ENCODE measurements at regions not wholly inside any gene's neighbourhood (a gene's known extent, or its start where the extent isn't known, plus 50 kb on each side); places are given as distances from the start of the nearest gene placed in this dataset.
A peak's percentile ranks its signal among the peaks of the same experiment; 100 is the strongest.

DNA sequence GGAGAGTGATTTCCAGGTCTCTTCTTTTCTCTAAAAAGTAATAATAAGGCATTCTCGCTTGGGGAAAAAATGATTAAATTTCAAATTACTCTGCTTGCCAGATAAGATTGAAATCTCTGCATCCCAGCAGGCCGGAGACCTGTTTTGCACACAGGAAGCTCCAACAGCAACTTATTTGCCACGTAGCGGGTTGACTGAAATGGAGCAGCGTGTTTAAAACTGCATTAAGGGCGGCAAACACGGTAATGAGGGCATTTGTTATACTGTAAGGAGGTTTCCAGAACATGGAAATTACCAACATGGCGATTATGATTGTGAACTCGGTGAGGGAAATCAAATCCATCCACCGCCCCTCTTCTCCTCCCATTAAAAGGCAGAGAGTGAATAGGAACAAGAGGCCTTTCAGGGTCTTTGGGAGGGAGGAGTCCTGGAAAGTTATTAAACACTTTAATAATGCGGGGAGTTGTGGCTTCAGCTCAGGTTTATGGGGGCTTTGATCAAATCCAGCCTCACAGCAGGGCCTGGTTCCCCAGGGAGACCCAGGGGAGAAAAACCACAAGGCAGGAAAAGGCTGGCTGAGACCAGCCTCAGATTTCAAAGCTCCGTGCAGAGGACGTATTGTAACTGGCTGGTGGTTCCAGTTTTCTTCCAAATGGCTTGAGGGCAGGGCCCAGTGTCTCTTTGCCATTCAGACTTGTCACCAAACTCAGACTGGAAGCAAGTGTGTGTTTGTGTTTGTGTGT is 242.3 kb downstream of the TLE3 start:
- H3K27me3 Mint-ChIP-seq, result peaks cover 2% of the 10 kb centered on the region

DNA sequence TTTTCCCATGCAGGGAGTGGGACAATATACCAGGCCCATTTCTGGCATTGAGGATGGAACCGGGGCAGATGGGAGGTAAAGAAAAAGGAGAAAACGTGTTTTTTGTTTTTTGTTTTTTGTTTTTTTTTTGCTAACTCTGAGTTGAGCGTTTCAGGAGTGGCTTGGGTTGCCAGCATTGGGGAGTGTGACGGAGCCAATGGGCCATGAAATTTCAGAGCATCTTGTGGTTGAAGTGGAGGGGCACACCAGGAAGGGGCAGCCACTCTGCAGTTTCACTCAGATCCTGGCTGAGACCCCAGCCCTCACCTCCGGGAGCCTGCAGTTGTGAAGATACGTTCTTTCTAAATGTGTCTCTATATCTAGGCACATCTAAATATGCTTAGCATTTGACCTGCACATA is 240.5 kb downstream of the TLE3 start:
- H3K4me3 Mint-ChIP-seq, result no peak overlapping the region
- no peak for DNase-seq
- peaks cover 3% of the 10 kb centered on the region for H3K9me3 Mint-ChIP-seq
- H3K27me3 Mint-ChIP-seq, result peaks cover 2% of the 10 kb centered on the region
- no peak overlapping the region for H3K27ac Mint-ChIP-seq
- no peaks in the 10 kb centered on the region for H3K36me3 Mint-ChIP-seq (ENCODE audit: low read depth)
- H3K4me1 Mint-ChIP-seq (ENCODE audit: low read depth), result peaks cover 24% of the 10 kb centered on the region

More for the DNA sequence above, 242.3 kb downstream of the TLE3 start:
- Mint-ChIP-seq H3K4me3 (no peak overlapping the region), H3K27ac (no peak overlapping the region), H3K36me3 (ENCODE audit: low read depth) (no peaks in the 10 kb centered on the region), H3K9me3 (peaks cover 3% of the 10 kb centered on the region), H3K4me1 (ENCODE audit: low read depth) (peaks cover 16% of the 10 kb centered on the region)
- DNase-seq, result no peak

GRCh38 chr15:69857686-69858391 is 239.9 kb downstream of the TLE3 start:
- Mint-ChIP-seq H3K4me1 (ENCODE audit: low read depth) (peaks cover 24% of the 10 kb centered on the region), H3K4me3 (no peak overlapping the region), H3K9me3 (peaks cover 2% of the 10 kb centered on the region), H3K36me3 (ENCODE audit: low read depth) (no peaks in the 10 kb centered on the region), H3K27me3 (peaks cover 1% of the 10 kb centered on the region), H3K27ac (peak overlapping the region; percentile 64)
- DNase-seq, result no peak

DNA sequence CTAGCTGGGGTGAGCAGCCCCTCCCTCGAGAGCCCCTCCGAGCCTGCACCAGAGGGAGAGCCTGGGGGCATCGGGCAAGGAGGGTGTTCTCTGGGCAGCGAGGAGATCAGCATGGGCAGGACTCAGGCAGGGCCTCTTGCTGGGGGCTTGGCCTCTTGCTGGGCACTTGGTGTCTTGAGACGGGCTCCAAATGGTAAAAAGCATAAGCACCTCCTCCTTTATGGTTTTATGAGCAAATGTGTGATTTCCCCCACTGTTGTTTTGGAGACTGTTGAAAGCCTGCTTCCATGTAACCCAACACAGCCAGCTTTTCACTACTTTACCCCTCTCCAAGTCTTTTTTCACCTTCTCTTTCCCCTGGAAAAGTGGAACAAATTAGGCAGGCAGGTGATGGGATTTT is 239.3 kb downstream of the TLE3 start:
- Mint-ChIP-seq H3K4me3 (no peak overlapping the region), H3K9me3 (no peaks in the 10 kb centered on the region), H3K27ac (peak overlapping the region; percentile 8), H3K4me1 (ENCODE audit: low read depth) (peaks cover 25% of the 10 kb centered on the region), H3K36me3 (ENCODE audit: low read depth) (no peaks in the 10 kb centered on the region), H3K27me3 (peaks cover 3% of the 10 kb centered on the region)
- no peak for DNase-seq

DNA sequence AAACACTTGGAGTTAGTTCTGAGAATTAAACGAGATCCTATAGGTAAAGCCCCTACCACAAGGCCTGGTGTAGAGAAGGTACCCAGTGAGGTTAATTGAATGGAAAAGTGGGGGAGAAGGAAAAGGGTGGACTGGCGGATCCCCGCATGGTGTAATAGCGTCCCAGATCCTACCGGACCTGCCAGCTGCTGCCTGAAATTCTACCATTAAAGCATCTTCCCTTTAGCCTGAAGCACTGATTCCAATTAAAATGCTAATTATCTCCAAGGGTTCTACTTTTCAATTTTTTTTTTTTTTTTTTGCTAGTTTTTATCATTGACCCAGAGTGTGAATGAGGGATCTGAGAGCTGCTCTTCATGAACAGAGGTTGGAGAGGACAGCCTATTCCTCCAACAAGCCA is 237.9 kb downstream of the TLE3 start:
- H3K4me3 Mint-ChIP-seq, result no peak overlapping the region
- no peaks in the 10 kb centered on the region for H3K36me3 Mint-ChIP-seq (ENCODE audit: low read depth)
- no peak for DNase-seq
- peaks cover 3% of the 10 kb centered on the region for H3K27me3 Mint-ChIP-seq
- H3K9me3 Mint-ChIP-seq, result no peaks in the 10 kb centered on the region
- peaks cover 25% of the 10 kb centered on the region for H3K4me1 Mint-ChIP-seq (ENCODE audit: low read depth)
- H3K27ac Mint-ChIP-seq, result no peak overlapping the region

DNA sequence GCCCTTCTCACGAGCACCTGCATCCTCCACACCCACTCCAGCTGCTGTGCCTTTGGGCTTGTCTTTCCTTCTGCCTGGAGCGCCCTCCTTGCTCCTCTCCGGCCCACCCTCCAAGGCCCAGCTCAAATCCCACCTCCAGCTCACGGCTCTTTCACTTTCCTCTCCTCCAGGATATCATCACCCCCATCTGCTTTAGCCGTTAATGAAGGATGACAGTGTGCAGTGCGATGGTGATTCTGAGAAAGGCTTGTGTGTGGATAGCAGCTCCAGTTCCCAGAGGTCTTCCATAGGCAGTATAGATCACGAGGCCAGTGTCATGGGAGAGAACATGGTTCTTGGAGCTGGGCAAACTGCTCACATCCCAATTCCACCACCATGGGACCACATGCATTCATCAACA is 237.4 kb downstream of the TLE3 start:
- no peak overlapping the region for H3K4me3 Mint-ChIP-seq
- no peak for DNase-seq
- H3K36me3 Mint-ChIP-seq (ENCODE audit: low read depth), result no peaks in the 10 kb centered on the region
- H3K27ac Mint-ChIP-seq, result no peak overlapping the region
- peaks cover 3% of the 10 kb centered on the region for H3K27me3 Mint-ChIP-seq
- no peaks in the 10 kb centered on the region for H3K9me3 Mint-ChIP-seq
- H3K4me1 Mint-ChIP-seq (ENCODE audit: low read depth), result peaks cover 25% of the 10 kb centered on the region

DNA sequence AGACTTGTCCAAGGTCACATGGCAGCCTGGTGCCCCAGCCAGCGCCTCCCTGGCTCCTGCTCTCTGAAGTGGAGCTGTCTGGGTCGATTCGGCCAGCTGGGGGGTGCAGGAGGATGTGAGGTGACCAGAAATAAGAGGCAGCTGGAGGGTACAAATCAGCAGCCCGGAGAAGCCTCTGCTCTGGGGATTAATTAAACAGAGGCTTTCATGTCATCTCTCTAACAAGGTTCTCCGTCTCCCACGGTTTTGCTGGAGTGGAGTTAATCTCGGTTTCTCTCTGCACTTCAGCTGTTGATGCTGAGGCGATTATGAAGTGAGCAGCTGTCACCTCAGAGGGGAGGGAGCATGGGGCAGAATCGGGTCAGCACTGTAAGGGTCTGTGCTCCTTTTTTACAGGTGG is 236.8 kb downstream of the TLE3 start:
- H3K4me1 Mint-ChIP-seq (ENCODE audit: low read depth), result peaks cover 25% of the 10 kb centered on the region
- no peak overlapping the region for H3K27ac Mint-ChIP-seq
- H3K4me3 Mint-ChIP-seq, result no peak overlapping the region
- peaks cover 3% of the 10 kb centered on the region for H3K27me3 Mint-ChIP-seq
- DNase-seq, result no peak
- H3K36me3 Mint-ChIP-seq (ENCODE audit: low read depth), result no peaks in the 10 kb centered on the region
- H3K9me3 Mint-ChIP-seq, result no peaks in the 10 kb centered on the region

DNA sequence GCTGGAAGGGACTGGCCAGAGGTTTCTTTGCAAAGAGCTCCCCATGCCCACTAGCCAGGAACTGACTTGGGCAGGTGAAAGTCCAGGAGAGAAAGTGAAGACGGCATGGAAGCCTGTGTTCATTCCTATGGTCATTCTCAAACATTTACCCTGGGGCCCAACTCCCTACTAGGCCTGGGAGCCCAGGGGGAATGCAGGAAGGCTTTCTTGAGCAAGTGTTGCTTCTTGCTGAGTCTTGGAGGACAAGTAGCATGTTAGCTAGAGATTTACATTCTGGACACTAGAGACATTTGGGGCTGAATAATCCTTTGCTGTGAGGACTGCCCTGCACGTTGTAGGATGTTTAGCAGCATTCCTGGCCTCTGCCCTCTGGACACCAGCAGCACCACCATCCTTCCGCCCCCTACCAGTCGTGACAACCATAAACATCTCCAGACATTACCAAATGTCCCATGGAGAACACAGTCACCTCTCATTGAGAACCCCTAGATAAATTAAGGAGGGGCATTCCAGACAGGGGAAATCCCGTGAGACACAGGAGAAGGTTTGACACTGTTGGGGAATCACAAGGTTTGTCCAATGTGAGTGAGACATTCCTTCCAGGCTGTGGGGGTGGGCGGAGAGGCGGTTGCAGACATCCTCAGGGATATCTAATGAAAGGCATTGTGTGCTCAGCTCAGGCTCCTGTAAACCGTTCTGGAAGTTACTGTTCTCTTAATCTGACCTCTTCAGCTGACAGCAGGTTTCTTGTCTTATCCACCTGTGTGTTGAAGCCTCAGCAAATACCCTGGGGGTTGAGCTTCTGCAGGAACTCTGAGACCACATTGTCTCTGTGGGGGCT is 236.2 kb downstream of the TLE3 start:
- peaks cover 3% of the 10 kb centered on the region for H3K27me3 Mint-ChIP-seq
- DNase-seq, result no peak
- no peak overlapping the region for H3K27ac Mint-ChIP-seq
- peaks cover 25% of the 10 kb centered on the region for H3K4me1 Mint-ChIP-seq (ENCODE audit: low read depth)
- no peak overlapping the region for H3K4me3 Mint-ChIP-seq
- H3K9me3 Mint-ChIP-seq, result no peaks in the 10 kb centered on the region
- no peaks in the 10 kb centered on the region for H3K36me3 Mint-ChIP-seq (ENCODE audit: low read depth)

- no peak overlapping the region for H3K27ac Mint-ChIP-seq
- H3K4me1 Mint-ChIP-seq (ENCODE audit: low read depth), result peaks cover 19% of the 10 kb centered on the region
- DNase-seq, result no peak
- no peaks in the 10 kb centered on the region for H3K36me3 Mint-ChIP-seq (ENCODE audit: low read depth)
- H3K27me3 Mint-ChIP-seq, result peaks cover 3% of the 10 kb centered on the region
- H3K9me3 Mint-ChIP-seq, result no peaks in the 10 kb centered on the region
- H3K4me3 Mint-ChIP-seq, result no peak overlapping the region
These were observed 235.2 kb downstream of the TLE3 start for GRCh38 chr15:69862540-69862939.

DNA sequence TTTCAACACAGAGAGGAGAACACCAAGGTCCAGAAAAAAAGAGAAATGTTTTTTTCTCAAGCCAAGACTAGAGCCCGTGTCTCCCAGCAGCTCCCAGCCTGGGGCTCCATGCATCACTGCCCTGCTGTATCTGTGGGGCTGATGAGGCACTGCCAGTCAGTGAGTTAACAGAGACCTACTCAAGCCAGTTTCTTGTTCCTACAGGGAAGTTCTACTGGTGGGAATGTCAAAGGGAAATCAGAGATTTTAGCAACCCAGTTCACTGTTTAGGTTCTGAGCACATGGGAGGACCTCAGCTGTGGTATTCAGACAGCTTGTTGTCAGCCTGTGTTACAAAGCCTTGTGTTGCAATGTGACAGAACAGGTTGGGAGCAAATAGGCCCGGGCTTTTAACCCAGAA is 234.3 kb downstream of the TLE3 start:
- Mint-ChIP-seq H3K27me3 (peaks cover 3% of the 10 kb centered on the region), H3K36me3 (ENCODE audit: low read depth) (no peaks in the 10 kb centered on the region), H3K27ac (no peak overlapping the region), H3K4me1 (ENCODE audit: low read depth) (peaks cover 12% of the 10 kb centered on the region), H3K9me3 (no peaks in the 10 kb centered on the region), H3K4me3 (no peak overlapping the region)
- DNase-seq, result no peak

- Mint-ChIP-seq H3K4me1 (ENCODE audit: low read depth) (peaks cover 11% of the 10 kb centered on the region), H3K27me3 (peaks cover 3% of the 10 kb centered on the region), H3K36me3 (ENCODE audit: low read depth) (no peaks in the 10 kb centered on the region), H3K9me3 (no peaks in the 10 kb centered on the region), H3K4me3 (no peak overlapping the region), H3K27ac (no peak overlapping the region)
- no peak for DNase-seq
These were observed 232.3 kb downstream of the TLE3 start for GRCh38 chr15:69865369-69865768.

DNA sequence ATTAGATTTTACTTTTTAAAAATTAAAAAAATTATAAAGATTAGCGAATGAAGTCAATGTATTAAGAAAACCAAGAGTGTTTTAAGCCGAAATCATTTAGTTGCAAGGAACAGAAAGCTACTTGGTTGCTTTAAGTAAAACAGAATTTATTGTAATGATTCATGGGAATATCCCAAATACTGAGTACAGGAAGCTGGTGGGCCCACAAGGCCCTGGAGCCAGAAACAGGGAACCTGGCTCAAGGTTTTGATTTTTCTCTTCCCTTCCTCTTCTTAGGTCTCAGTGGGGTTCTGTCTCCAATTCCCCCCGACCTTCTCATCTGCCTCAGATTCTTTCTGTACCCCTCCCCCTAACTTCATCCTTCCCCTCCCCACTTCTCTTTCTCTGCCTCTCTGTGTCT is 229.0 kb downstream of the TLE3 start:
- DNase-seq, result no peak
- Mint-ChIP-seq H3K36me3 (ENCODE audit: low read depth) (no peaks in the 10 kb centered on the region), H3K27ac (no peak overlapping the region), H3K4me3 (no peak overlapping the region), H3K9me3 (peaks cover 5% of the 10 kb centered on the region), H3K4me1 (ENCODE audit: low read depth) (peaks cover 2% of the 10 kb centered on the region), H3K27me3 (peaks cover 2% of the 10 kb centered on the region)

DNA sequence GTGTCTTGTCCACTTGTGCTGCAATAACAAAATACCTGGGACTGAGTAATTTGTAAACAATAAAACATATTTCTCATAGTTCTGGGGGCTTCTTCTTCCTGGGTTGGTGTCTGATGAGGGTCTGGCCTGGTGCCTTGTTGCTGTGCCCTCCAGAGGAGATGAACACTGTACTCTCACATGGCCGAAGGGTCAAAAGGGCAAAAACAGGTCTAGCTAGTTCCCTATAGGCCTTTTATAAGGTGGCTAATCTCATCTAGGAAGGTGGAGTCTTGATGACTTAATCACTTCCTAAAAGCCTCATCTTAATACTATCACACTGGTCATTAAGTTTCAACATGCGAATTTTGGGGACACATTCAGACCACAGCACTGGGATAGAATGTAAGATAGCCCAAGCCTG is 228.4 kb downstream of the TLE3 start:
- Mint-ChIP-seq H3K27ac (no peak overlapping the region), H3K27me3 (peaks cover 2% of the 10 kb centered on the region), H3K9me3 (peaks cover 10% of the 10 kb centered on the region), H3K36me3 (ENCODE audit: low read depth) (no peaks in the 10 kb centered on the region), H3K4me1 (ENCODE audit: low read depth) (peaks cover 2% of the 10 kb centered on the region), H3K4me3 (no peak overlapping the region)
- no peak for DNase-seq

DNA sequence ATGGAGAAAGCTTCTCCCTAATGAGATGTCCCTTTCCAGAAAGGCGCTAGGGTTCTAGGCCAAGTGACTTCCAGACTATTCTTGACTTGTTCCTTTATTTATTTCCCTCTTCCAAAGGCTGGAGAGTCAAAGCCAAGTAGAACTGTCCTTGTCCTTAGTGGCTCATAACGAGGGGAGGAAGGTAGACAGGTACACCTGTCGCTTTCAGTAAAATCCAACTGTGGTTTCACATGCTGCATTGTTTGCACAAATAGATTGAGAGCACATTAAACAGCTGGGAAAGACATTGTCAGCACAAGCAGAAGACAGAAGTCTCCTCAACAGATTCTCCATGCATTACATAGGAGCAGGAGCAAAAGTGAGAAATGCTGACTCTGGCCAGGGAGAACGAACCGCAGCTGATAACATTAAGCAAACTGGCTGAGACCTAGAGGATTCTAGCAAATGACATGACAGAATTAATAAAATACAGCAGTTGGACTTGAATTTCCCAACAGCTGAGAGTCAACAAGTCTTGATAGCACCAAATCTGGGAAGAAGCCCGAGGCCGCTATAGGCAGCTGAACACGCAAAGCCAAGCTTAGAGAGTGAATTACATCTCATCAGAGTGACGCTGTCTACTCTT is 227.7 kb downstream of the TLE3 start:
- no peaks in the 10 kb centered on the region for H3K36me3 Mint-ChIP-seq (ENCODE audit: low read depth)
- peaks cover 2% of the 10 kb centered on the region for H3K27me3 Mint-ChIP-seq
- DNase-seq, result no peak
- peaks cover 11% of the 10 kb centered on the region for H3K9me3 Mint-ChIP-seq
- H3K27ac Mint-ChIP-seq, result no peak overlapping the region
- peaks cover 2% of the 10 kb centered on the region for H3K4me1 Mint-ChIP-seq (ENCODE audit: low read depth)
- H3K4me3 Mint-ChIP-seq, result no peak overlapping the region
